ENCODE measurements at regions not wholly inside any gene's neighbourhood (a gene's known extent, or its start where the extent isn't known, plus 50 kb on each side); places are given as distances from the start of the nearest gene placed in this dataset.

DNA sequence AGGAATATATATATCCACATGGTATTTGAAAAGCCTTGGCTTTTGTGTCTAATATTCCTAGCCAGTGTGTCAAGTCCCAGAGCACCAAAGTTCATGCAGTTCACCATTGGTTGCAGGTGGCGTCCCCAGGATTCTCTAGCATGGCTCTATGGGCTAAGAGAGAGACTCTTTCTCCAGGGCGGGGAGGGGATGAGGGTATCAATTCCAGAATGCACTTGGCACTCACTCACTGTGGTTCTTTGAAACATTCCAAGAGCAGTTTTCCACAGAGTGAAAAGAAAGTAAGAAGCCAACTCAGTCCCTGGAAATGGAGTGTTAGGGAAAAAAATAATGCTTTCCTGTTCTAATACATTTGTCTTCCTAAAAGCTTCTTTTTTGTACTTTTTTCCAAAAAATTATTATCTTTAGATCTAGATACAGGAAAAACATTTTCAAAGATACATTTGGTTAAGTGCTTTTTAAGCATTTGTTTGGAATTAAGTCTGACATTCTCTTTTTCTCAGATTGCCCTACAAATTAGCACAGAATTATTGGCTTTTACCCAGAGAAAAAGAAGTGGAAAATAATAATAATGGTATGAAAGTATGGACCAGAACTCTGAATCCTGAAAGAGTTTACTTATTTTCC is 239.9 kb downstream of the PAX3 start:
- DNase-seq (ENCODE audit: low read depth, low spot score) = no peak

GRCh38 chr2:222057347-222058073 is 241.3 kb downstream of the PAX3 start:
- DNase-seq (ENCODE audit: low read depth, low spot score) = no peak

GRCh38 chr2:222055328-222055727 is 243.5 kb downstream of the PAX3 start:
- DNase-seq (ENCODE audit: low read depth, low spot score) = no peak

DNA sequence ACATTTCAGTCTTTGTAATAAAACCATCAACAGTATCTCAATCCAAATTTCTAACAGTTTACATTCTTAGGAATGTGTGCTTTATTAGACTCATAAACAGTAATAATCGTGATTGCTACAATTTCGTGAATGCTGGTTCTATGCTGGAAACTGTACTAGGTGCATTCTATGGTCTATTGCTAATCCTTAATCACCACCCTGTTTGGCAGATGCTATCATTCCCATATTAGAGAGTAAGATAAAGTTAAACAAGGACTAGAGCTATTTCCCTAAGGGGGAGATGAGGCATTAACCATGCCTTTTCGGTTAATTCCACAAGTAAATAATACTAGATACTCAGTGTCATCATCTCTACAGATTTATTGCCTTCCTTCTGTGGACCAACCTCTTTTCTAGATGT is 244.0 kb downstream of the PAX3 start:
- no peak for DNase-seq (ENCODE audit: low read depth, low spot score)

DNA sequence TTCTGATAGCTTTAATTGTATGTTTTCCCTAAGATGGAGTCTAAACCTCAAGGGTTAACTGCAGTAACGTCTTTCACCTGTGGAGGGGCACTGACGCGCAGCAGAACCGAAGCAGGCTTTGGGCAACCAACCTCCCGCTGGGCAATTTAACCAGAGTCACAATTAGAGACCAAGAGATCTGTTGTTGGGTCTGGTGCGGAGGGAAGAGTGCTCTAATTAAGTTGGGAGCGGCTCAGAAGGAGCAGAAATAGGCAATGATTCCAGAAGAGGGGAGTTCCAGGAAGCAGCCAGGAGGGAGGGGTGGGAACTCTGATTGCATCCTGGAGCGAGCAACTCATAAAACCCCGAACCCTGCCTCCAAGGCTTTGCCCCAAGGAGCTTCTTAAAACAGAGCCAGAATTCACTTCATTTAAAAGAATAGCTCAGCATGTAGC is 245.8 kb downstream of the PAX3 start:
- DNase-seq (ENCODE audit: low read depth, low spot score) = no peak

DNA sequence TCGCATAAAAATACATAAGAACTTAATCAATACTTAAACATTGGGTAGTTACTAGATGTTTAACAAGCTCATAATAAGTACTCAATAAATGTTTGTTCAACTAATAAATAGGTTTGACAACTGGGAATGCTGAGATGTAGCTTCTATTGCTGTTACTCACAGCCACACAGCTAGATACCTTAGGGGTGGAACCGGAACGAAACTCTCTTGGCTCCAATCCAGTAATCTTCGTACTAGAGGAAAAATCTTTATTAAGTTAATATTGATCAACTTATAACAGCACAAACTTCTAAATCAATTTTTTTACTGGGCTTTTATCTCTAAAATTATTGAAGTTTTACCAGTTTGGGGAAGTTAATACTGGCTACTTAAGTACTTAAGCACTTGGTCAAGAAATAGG is 247.8 kb downstream of the PAX3 start:
- no peak for DNase-seq (ENCODE audit: low read depth, low spot score)

DNA sequence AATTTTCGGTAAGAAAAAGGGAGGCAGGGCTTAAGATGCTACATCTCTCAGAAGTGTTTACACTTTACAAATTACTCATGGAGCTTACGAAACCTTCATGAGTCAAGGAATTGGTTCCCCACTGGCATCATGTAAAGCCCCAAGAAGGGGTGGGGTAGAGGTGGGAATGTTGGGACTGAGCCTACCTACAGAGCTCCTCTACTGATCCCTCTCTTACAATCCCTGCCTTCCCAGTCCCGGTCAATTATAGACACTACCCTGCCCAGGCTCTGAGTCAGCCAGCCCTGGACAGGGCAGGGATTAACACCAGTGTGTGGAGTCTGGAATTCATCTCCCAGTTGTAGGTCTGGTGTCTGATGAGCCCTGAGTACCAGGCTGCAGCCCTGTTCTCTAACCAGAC is 248.9 kb downstream of the PAX3 start:
- no peak for DNase-seq (ENCODE audit: low read depth, low spot score)

DNA sequence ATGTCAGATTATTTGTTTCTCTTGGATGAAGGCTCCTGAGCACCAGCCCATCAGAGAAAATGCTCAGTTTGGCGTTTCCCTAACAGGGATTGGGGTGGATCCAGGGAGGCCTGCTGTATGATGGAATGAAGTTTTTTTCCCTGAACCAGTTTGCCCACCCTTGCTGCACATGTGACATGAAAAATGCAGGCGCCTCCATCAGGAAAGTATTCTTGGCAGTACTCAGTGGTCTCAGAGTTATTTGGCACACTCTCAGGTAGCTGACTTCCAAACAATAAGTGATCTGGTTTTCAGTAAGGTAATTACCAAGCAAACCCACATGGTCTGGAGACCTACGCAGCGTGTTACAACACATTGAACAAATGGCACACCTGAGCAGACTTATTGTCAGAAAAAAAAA is 254.9 kb downstream of the PAX3 start:
- no peak for DNase-seq (ENCODE audit: low read depth, low spot score)

DNA sequence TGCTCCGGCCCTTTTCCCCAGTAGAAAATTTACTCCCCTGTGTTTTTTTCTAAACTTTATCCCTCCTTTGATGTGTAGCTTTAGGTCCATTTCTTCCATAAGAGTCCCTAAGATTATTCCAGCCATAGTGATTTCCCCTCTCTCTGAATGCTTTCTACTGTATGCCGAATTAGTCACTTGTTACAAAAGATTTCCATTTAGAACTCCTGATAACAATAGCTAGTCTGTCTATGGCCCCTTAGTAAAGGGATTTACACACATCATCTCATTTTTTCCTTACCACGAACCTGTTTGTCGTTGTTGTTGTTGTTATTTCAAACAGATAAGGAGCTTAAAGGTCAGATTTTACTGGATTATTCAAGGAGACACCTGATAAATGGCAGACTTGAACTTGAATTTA is 256.1 kb downstream of the PAX3 start:
- DNase-seq (ENCODE audit: low read depth, low spot score) = no peak

DNA sequence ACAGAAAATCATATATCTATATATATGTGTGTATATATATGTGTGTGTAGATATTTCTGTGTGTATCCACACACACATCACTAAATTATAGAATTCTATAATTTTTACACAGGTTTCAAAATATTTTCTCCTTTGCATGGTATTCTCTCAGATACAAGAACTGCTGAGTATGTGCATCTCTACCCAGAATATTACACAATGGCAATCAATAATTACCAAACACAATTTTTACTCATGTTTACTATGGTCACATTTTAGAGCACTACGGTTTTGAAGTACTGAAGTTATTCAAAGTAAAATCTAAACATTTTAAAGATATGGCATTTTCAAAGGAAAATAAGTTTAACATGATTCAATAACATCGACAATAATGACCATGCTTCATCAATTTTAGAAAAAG is 258.5 kb downstream of the PAX3 start:
- DNase-seq (ENCODE audit: low read depth, low spot score) = no peak

DNA sequence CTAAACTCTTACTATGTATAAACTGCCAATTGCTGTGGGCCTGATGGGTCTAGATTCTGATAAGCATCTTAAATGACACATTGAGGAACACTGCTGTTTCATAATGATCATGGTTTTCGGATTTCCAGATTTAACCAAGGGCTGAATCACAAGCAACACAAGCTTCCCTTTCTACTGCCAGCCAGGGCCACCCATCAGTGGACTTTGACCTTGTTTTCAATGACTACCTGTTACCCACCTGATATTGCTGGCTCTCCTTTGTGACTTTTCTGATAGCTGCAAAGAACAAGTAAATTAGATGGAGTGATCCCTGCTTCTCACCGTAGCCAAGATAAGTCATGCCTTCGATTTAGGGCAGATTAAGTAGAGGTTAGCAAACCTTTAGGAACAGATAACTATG is 259.0 kb downstream of the PAX3 start:
- DNase-seq (ENCODE audit: low read depth, low spot score) = no peak

- no peak for DNase-seq (ENCODE audit: low read depth, low spot score)
Observed at GRCh38 chr2:222038067-222038802, 260.6 kb downstream of the PAX3 start.

GRCh38 chr2:222037211-222037610 is 261.6 kb downstream of the PAX3 start:
- DNase-seq (ENCODE audit: low read depth, low spot score) = no peak

- no peak for DNase-seq (ENCODE audit: low read depth, low spot score)
Observed at GRCh38 chr2:222034058-222034457, 264.7 kb downstream of the PAX3 start.

GRCh38 chr2:222033541-222033940 is 265.3 kb downstream of the PAX3 start:
- DNase-seq (ENCODE audit: low read depth, low spot score) = no peak

- no peak for DNase-seq (ENCODE audit: low read depth, low spot score)
Observed at GRCh38 chr2:222025881-222026271, 272.9 kb downstream of the PAX3 start.

GRCh38 chr2:222024932-222025880 is 273.6 kb downstream of the PAX3 start:
- peak; percentile 12 for DNase-seq (ENCODE audit: low read depth, low spot score)

GRCh38 chr2:222017252-222017850 is 281.4 kb downstream of the PAX3 start:
- no peak for DNase-seq (ENCODE audit: low read depth, low spot score)

DNA sequence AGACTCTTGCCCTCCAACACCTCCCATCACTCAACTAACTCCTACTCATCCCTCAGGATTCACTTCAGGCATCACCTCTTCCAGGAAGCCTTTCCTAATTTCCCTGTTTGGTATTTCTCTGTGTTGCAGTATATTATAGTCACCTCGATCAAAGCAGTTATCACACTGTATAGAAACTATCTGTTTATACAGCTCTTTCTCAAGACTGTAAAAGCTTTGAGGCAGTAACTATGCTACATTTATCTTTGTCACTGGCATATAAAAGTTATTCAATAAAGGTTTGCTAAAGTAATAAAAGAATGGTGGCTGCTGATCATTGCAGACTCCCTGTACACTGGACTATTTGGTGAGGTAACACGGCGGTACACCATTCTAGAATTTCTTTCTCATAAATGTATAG is 284.9 kb downstream of the PAX3 start:
- DNase-seq (ENCODE audit: low read depth, low spot score) = no peak

GRCh38 chr2:222000326-222000725 is 298.5 kb downstream of the PAX3 start:
- no peak for DNase-seq (ENCODE audit: low read depth, low spot score)

DNA sequence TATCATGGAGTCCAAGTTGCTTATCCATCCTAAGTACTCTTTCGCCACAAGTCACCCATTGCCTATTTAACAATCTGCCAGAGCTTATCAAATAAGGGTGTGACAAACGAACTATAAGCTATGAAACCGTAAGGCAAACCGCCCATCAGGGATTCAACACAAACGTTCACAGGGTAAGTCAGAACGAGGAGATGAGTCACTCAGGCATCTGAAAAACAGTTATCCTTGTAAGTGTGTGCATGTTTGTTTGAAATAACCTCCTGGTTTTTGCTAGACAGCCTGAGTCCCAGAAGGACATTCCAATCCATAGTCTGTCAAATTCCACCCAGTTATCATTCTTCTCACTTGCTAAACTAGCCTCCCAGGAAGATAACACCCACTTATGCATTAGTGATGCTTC is 299.1 kb downstream of the PAX3 start:
- DNase-seq (ENCODE audit: low read depth, low spot score) = no peak
